ENCODE measurements at regions not wholly inside any gene's neighbourhood (a gene's known extent, or its start where the extent isn't known, plus 50 kb on each side); places are given as distances from the start of the nearest gene placed in this dataset.
A peak's percentile ranks its signal among the peaks of the same experiment; 100 is the strongest.
"Not testable (repeated sequence)": the region's sequence is repeated elsewhere in the genome, so short reads cannot be mapped to it uniquely, and the experiment has no call there.

DNA sequence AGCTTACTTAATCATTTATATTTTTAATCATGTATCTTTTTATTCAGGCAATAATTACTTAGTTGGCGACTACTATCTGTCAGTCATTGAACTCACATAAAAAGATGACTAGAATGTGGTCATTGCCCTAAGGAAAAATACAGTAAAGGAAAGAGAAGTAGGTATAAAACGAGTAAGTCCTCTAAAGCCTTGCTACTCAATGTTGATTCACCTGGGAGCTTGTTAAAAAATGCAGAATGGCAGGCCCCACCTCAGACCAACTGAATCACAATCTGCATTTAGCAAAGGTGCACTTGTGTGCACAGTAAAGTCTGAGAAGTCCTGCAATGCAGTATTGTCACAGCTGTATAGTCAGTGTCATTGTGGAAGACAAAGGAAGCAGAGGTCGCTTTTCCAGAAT is 592.4 kb downstream of the CSNK1G3 start:
- TF ChIP-seq, protein P1, sequence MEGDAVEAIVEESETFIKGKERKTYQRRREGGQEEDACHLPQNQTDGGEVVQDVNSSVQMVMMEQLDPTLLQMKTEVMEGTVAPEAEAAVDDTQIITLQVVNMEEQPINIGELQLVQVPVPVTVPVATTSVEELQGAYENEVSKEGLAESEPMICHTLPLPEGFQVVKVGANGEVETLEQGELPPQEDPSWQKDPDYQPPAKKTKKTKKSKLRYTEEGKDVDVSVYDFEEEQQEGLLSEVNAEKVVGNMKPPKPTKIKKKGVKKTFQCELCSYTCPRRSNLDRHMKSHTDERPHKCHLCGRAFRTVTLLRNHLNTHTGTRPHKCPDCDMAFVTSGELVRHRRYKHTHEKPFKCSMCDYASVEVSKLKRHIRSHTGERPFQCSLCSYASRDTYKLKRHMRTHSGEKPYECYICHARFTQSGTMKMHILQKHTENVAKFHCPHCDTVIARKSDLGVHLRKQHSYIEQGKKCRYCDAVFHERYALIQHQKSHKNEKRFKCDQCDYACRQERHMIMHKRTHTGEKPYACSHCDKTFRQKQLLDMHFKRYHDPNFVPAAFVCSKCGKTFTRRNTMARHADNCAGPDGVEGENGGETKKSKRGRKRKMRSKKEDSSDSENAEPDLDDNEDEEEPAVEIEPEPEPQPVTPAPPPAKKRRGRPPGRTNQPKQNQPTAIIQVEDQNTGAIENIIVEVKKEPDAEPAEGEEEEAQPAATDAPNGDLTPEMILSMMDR (conservative IDR thresholded peaks at IDR 0.05; ENCODE audit: control insufficient read depth, insufficient read depth, low read depth, low read length): no peak
- H3K4me3 ChIP-seq (ENCODE audit: control insufficient read depth, low read depth, low read length): no peak overlapping the region
- DNase-seq (ENCODE audit: low read depth): no peak

- H3K4me3 ChIP-seq (ENCODE audit: control insufficient read depth, low read depth, low read length): no peak overlapping the region
- peak; percentile 18 for DNase-seq (ENCODE audit: low read depth)
- TF ChIP-seq, protein P1 (conservative IDR thresholded peaks at IDR 0.05; ENCODE audit: control insufficient read depth, insufficient read depth, low read depth, low read length): no peak
These were observed 591.7 kb downstream of the CSNK1G3 start for GRCh38 chr5:124103671-124104070.

DNA sequence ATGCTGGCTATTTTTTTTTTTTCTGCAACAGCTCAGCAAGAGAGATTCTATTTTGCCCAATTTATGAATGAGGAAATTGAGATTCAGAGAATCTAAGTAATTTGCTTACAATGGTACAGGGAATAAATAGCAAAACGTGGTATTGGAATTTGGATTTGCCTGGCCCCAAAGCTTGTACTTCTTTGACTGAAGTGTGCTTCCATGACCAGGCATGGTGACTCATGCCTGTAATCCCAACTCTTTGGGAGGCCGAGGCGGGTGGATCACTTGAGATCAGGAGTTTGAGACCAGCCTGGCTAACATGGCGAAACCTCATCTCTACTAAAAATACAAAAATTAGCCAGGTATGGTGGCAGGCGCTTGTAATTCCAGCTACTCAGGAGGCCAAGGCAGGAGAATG is 591.1 kb downstream of the CSNK1G3 start:
- H3K4me3 ChIP-seq (ENCODE audit: control insufficient read depth, low read depth, low read length); DNase-seq (ENCODE audit: low read depth): not testable (repeated sequence)

GRCh38 chr5:124102486-124102885 is 590.5 kb downstream of the CSNK1G3 start:
- DNase-seq (ENCODE audit: low read depth): peak; percentile 32
- TF ChIP-seq, protein P1 (conservative IDR thresholded peaks at IDR 0.05; ENCODE audit: control insufficient read depth, insufficient read depth, low read depth, low read length): no peak
- no peak overlapping the region for H3K4me3 ChIP-seq (ENCODE audit: control insufficient read depth, low read depth, low read length)

GRCh38 chr5:124093658-124094057 is 581.7 kb downstream of the CSNK1G3 start:
- H3K4me3 ChIP-seq (ENCODE audit: control insufficient read depth, low read depth, low read length): no peak overlapping the region
- no peak for DNase-seq (ENCODE audit: low read depth)
- TF ChIP-seq, protein P1 (conservative IDR thresholded peaks at IDR 0.05; ENCODE audit: control insufficient read depth, insufficient read depth, low read depth, low read length): no peak

GRCh38 chr5:124090115-124090514 is 578.1 kb downstream of the CSNK1G3 start:
- TF ChIP-seq, protein P1 (conservative IDR thresholded peaks at IDR 0.05; ENCODE audit: control insufficient read depth, insufficient read depth, low read depth, low read length): no peak
- H3K4me3 ChIP-seq (ENCODE audit: control insufficient read depth, low read depth, low read length): no peak overlapping the region
- no peak for DNase-seq (ENCODE audit: low read depth)

GRCh38 chr5:124089578-124089977 is 577.6 kb downstream of the CSNK1G3 start:
- TF ChIP-seq, protein P1 (conservative IDR thresholded peaks at IDR 0.05; ENCODE audit: control insufficient read depth, insufficient read depth, low read depth, low read length): no peak
- no peak for DNase-seq (ENCODE audit: low read depth)

More at GRCh38 chr5:124089578-124089977, 577.6 kb downstream of the CSNK1G3 start:
- no peak overlapping the region for H3K4me3 ChIP-seq (ENCODE audit: control insufficient read depth, low read depth, low read length)

Measured in fibroblast of mammary gland (primary cell).